HAP-1 (cell line): ENCODE measurements at regions not wholly inside any gene's neighbourhood (a gene's known extent, or its start where the extent isn't known, plus 50 kb on each side); places are given as distances from the start of the nearest gene placed in this dataset.
"Not testable (repeated sequence)": the region's sequence is repeated elsewhere in the genome, so short reads cannot be mapped to it uniquely, and the experiment has no call there.

Experiments used
- DNase-seq, 2 experiments: peaks; one replicate each; pipeline ENCODE4 v3.0.0-alpha.2; 2016 to 2020; ENCODE audit warnings: low spot score in 2 of 2
- H3K27me3 ChIP-seq: fragments of 250-450 bp; sonication (Bioruptor Pico); 2 replicates; pipeline ENCODE4 v1.5.1; 2020; ENCODE audit warnings: low read depth, mild to moderate bottlenecking, moderate library complexity
- H3K36me3 ChIP-seq: fragments of 250-450 bp; sonication (Bioruptor Pico); replicated peaks from 2 replicates; pipeline ENCODE4 v1.5.1; 2020; ENCODE audit warnings: mild to moderate bottlenecking
- H3K4me1 ChIP-seq: fragments of 250-450 bp; sonication (Bioruptor Pico); 2 replicates; pipeline ENCODE4 v1.5.1; 2020; ENCODE audit warnings: mild to moderate bottlenecking
- H3K4me3 ChIP-seq: fragments of 250-450 bp; sonication (Bioruptor Pico); 2 replicates; pipeline ENCODE4 v1.5.1; 2020; ENCODE audit warnings: mild to moderate bottlenecking, moderate library complexity
- H3K9me3 ChIP-seq: fragments of 250-450 bp; sonication (Bioruptor Pico); 2 replicates; pipeline ENCODE4 v1.5.1; 2020; ENCODE audit warnings: mild to moderate bottlenecking, moderate library complexity
- in situ Hi-C: fragments of 300-500 bp; cut with MboI; formaldehyde crosslinking; loops from 3 replicates; pipeline ENCODE4 v1.14.3; 2020; ENCODE audit warnings: low sequenced_read_pairs, inconsistent platforms, mixed read lengths

GRCh38 chr4:57200799-57201327 is 90.7 kb upstream of the IGFBP7 start:
- DNase-seq: no peak
- Histone ChIP-seq H3K27me3 (no peaks in the 10 kb centered on the region), H3K4me1 (no peaks in the 10 kb centered on the region), H3K4me3 (no peak overlapping the region), H3K36me3 (no peaks in the 10 kb centered on the region), H3K9me3 (no peaks in the 10 kb centered on the region)
- in situ Hi-C loops: no loop called here

GRCh38 chr4:57199267-57199666 is 89.1 kb upstream of the IGFBP7 start:
- no peaks in the 10 kb centered on the region for H3K27me3 ChIP-seq
- in situ Hi-C loops: no loop called here
- H3K4me1 ChIP-seq: no peaks in the 10 kb centered on the region
- no peak overlapping the region for H3K4me3 ChIP-seq
- no peak for DNase-seq
- H3K36me3 ChIP-seq: no peaks in the 10 kb centered on the region
- H3K9me3 ChIP-seq: no peaks in the 10 kb centered on the region

GRCh38 chr4:57195622-57196021 is 85.4 kb upstream of the IGFBP7 start:
- Histone ChIP-seq H3K9me3 (no peaks in the 10 kb centered on the region), H3K4me3 (no peak overlapping the region), H3K27me3 (no peaks in the 10 kb centered on the region), H3K4me1 (peaks cover 9% of the 10 kb centered on the region), H3K36me3 (no peaks in the 10 kb centered on the region)
- in situ Hi-C loops: no loop called here
- DNase-seq: no peak

GRCh38 chr4:57194068-57194611 is 84.0 kb upstream of the IGFBP7 start:
- Histone ChIP-seq H3K36me3 (no peaks in the 10 kb centered on the region), H3K9me3 (no peaks in the 10 kb centered on the region), H3K4me3 (no peak overlapping the region), H3K4me1 (peaks cover 12% of the 10 kb centered on the region), H3K27me3 (no peaks in the 10 kb centered on the region)
- in situ Hi-C loops: no loop called here
- no peak for DNase-seq

GRCh38 chr4:57193209-57193810 is 83.1 kb upstream of the IGFBP7 start:
- no peak for DNase-seq
- in situ Hi-C loops: no loop called here
- H3K9me3 ChIP-seq: no peaks in the 10 kb centered on the region
- H3K4me3 ChIP-seq: no peak overlapping the region
- peaks cover 12% of the 10 kb centered on the region for H3K4me1 ChIP-seq
- no peaks in the 10 kb centered on the region for H3K36me3 ChIP-seq
- no peaks in the 10 kb centered on the region for H3K27me3 ChIP-seq

GRCh38 chr4:57191523-57192034 is 81.4 kb upstream of the IGFBP7 start:
- peak in 1 of 2 experiments; percentile 36 for DNase-seq
- no peak overlapping the region for H3K4me3 ChIP-seq
- H3K4me1 ChIP-seq: peaks cover 20% of the 10 kb centered on the region

GRCh38 chr4:57190601-57191481 is 80.7 kb upstream of the IGFBP7 start:
- Histone ChIP-seq H3K4me3 (no peak overlapping the region), H3K9me3 (0 out of 2 replicates have a peak, but pooled peaks cover under 1% of the 10 kb centered on the region), H3K36me3 (no peaks in the 10 kb centered on the region), H3K4me1 (peaks cover 20% of the 10 kb centered on the region), H3K27me3 (no peaks in the 10 kb centered on the region)
- DNase-seq: peak; percentile 43 to 85
- in situ Hi-C loops: no loop called here

More at GRCh38 chr4:57191523-57192034, 81.4 kb upstream of the IGFBP7 start:
- in situ Hi-C loops: no loop called here
- Histone ChIP-seq H3K36me3 (no peaks in the 10 kb centered on the region), H3K9me3 (no peaks in the 10 kb centered on the region), H3K27me3 (no peaks in the 10 kb centered on the region)

- Histone ChIP-seq H3K9me3 (0 out of 2 replicates have a peak, but pooled peaks cover 2% of the 10 kb centered on the region), H3K4me1 (peaks cover 20% of the 10 kb centered on the region), H3K27me3 (no peaks in the 10 kb centered on the region), H3K36me3 (no peaks in the 10 kb centered on the region), H3K4me3 (no peak overlapping the region)
- peak in 1 of 2 experiments; percentile 39 for DNase-seq
- in situ Hi-C loops: no loop called here
These were observed 77.1 kb upstream of the IGFBP7 start for GRCh38 chr4:57187246-57187645.

GRCh38 chr4:57184378-57185029 is 74.3 kb upstream of the IGFBP7 start:
- H3K27me3 ChIP-seq: no peaks in the 10 kb centered on the region
- in situ Hi-C loops: no loop called here
- DNase-seq: no peak

GRCh38 chr4:57182132-57182874 is 72.1 kb upstream of the IGFBP7 start:
- Histone ChIP-seq H3K9me3 (0 out of 2 replicates have a peak, but pooled peaks cover 2% of the 10 kb centered on the region), H3K27me3 (no peaks in the 10 kb centered on the region), H3K4me1 (peaks cover 6% of the 10 kb centered on the region), H3K4me3 (no peak overlapping the region), H3K36me3 (no peaks in the 10 kb centered on the region)
- DNase-seq: no peak
- in situ Hi-C loops: no loop called here

More at GRCh38 chr4:57184378-57185029, 74.3 kb upstream of the IGFBP7 start:
- H3K4me3 ChIP-seq: no peak overlapping the region
- H3K9me3 ChIP-seq: 0 out of 2 replicates have a peak, but pooled peaks cover 2% of the 10 kb centered on the region
- no peaks in the 10 kb centered on the region for H3K36me3 ChIP-seq
- peaks cover 8% of the 10 kb centered on the region for H3K4me1 ChIP-seq

- H3K9me3 ChIP-seq, H3K4me3 ChIP-seq, DNase-seq, H3K36me3 ChIP-seq, in situ Hi-C loops, H3K27me3 ChIP-seq, H3K4me1 ChIP-seq: not testable (repeated sequence)
These were observed 63.0 kb upstream of the IGFBP7 start for GRCh38 chr4:57173136-57173535.

GRCh38 chr4:57172065-57172464 is 61.9 kb upstream of the IGFBP7 start:
- H3K9me3 ChIP-seq: no peaks in the 10 kb centered on the region

GRCh38 chr4:57168982-57169381 is 58.8 kb upstream of the IGFBP7 start:
- Histone ChIP-seq H3K9me3 (no peaks in the 10 kb centered on the region), H3K27me3 (no peaks in the 10 kb centered on the region), H3K4me1 (peaks cover 3% of the 10 kb centered on the region; the same call in 1 of the 2 replicates), H3K36me3 (no peaks in the 10 kb centered on the region), H3K4me3 (no peak overlapping the region)
- in situ Hi-C loops: loop anchor here (10.0 kb wide), 1 partner anchor 256 kb away; no protein-coding TSS in a partner anchor
- DNase-seq: no peak

More at GRCh38 chr4:57172065-57172464, 61.9 kb upstream of the IGFBP7 start:
- DNase-seq: no peak
- Histone ChIP-seq H3K4me3 (no peak overlapping the region), H3K4me1 (no peaks in the 10 kb centered on the region), H3K27me3 (no peaks in the 10 kb centered on the region), H3K36me3 (no peaks in the 10 kb centered on the region)
- in situ Hi-C loops: no loop called here
